ENCODE measurements at regions not wholly inside any gene's neighbourhood (a gene's known extent, or its start where the extent isn't known, plus 50 kb on each side); places are given as distances from the start of the nearest gene placed in this dataset.

DNA sequence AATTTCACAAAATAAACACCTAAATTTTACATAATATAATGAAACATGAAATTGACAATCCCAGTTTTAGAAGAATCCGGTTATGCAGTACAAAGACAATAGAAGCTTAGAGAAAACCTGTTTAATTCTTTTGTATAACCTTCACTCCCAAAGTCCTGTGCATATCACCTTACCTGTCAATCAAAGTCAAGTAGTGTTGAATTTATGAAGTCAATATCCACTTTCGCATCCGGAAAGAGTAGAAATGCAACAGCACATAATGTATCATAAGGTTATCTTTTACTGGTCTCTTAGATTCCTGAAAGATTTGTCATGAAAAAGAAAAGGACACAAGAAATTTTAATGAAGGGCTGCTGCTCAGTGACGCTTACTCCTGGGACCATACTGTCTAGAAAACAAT lies 1112.6 kb downstream of the PCDH9 start:
- Histone ChIP-seq H3K27ac (ENCODE audit: low read length) (no peak overlapping the region), H3K9me3 (ENCODE audit: control insufficient read depth, insufficient read depth, low read length) (no peaks in the 10 kb centered on the region), H3K36me3 (ENCODE audit: control insufficient read depth, insufficient read depth, low read length) (no peaks in the 10 kb centered on the region), H3K27me3 (ENCODE audit: control insufficient read depth, insufficient read depth, low read length) (no peaks in the 10 kb centered on the region), H3K4me1 (ENCODE audit: control insufficient read depth, insufficient read depth, low read length) (no peaks in the 10 kb centered on the region), H3K4me3 (ENCODE audit: low read length) (no peak overlapping the region)
- no CpG with 5 or more reads among the region's 4 CpGs for WGBS (ENCODE audit: insufficient coverage, insufficient read length)
- DNase-seq (ENCODE audit: low read depth, low spot score) = no peak

GRCh38 chr13:66113882-66114526 lies 1116.1 kb downstream of the PCDH9 start:
- no peak overlapping the region for H3K27ac ChIP-seq (ENCODE audit: low read length)
- no peaks in the 10 kb centered on the region for H3K27me3 ChIP-seq (ENCODE audit: control insufficient read depth, insufficient read depth, low read length)
- DNase-seq (ENCODE audit: low read depth, low spot score) = no peak
- H3K9me3 ChIP-seq (ENCODE audit: control insufficient read depth, insufficient read depth, low read length) = no peaks in the 10 kb centered on the region
- H3K4me3 ChIP-seq (ENCODE audit: low read length) = no peak overlapping the region
- H3K4me1 ChIP-seq (ENCODE audit: control insufficient read depth, insufficient read depth, low read length) = no peaks in the 10 kb centered on the region
- H3K36me3 ChIP-seq (ENCODE audit: control insufficient read depth, insufficient read depth, low read length) = no peaks in the 10 kb centered on the region
- no CpG with 5 or more reads among the region's 5 CpGs for WGBS (ENCODE audit: insufficient coverage, insufficient read length)

GRCh38 chr13:66111628-66112027 lies 1118.5 kb downstream of the PCDH9 start:
- DNase-seq (ENCODE audit: low read depth, low spot score) = no peak
- Histone ChIP-seq H3K9me3 (ENCODE audit: control insufficient read depth, insufficient read depth, low read length) (no peaks in the 10 kb centered on the region), H3K4me3 (ENCODE audit: low read length) (no peak overlapping the region), H3K36me3 (ENCODE audit: control insufficient read depth, insufficient read depth, low read length) (no peaks in the 10 kb centered on the region), H3K27me3 (ENCODE audit: control insufficient read depth, insufficient read depth, low read length) (no peaks in the 10 kb centered on the region), H3K27ac (ENCODE audit: low read length) (no peak overlapping the region), H3K4me1 (ENCODE audit: control insufficient read depth, insufficient read depth, low read length) (no peaks in the 10 kb centered on the region)

DNA sequence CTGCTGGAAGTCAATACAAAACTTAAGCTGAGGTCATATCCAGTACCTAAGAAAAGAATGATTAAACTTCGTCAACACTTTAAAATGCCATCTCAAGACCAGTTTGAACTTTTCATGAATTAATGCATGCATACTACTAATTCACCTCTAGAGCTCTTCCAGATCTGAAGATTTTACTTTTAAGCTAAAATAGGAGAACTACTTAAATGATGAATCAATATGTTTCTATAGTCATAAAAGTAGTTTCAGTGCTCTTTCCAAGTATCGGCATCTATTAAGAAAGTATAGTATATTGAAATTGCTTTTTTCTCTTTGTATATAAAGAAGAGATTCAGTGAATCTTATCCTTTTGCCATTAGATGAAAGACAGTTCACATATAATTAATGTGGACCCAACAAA lies 1123.9 kb downstream of the PCDH9 start:
- no peak overlapping the region for H3K27ac ChIP-seq (ENCODE audit: low read length)
- H3K36me3 ChIP-seq (ENCODE audit: control insufficient read depth, insufficient read depth, low read length) = no peaks in the 10 kb centered on the region
- H3K27me3 ChIP-seq (ENCODE audit: control insufficient read depth, insufficient read depth, low read length) = no peaks in the 10 kb centered on the region
- no peaks in the 10 kb centered on the region for H3K4me1 ChIP-seq (ENCODE audit: control insufficient read depth, insufficient read depth, low read length)
- H3K4me3 ChIP-seq (ENCODE audit: low read length) = no peak overlapping the region
- H3K9me3 ChIP-seq (ENCODE audit: control insufficient read depth, insufficient read depth, low read length) = no peaks in the 10 kb centered on the region
- WGBS (ENCODE audit: insufficient coverage, insufficient read length) = no CpG with 5 or more reads among the region's 2 CpGs
- DNase-seq (ENCODE audit: low read depth, low spot score) = no peak

DNA sequence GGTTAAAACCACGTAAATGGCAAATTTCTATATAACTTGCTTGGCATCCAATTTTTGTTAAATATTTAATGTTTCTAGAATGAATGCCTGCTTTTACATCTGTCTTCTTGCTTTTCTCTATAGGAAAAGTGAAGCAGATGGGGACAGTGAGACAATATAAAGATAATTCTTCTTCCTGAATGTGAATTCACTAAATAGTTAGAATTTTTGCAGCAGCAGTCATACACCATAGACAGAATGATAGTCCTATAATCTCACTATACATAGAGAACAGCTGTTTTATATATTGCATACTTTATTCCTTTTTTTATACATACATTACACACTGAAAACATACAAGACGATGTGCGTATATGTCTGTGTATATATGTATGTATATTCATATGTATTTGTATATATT lies 1127.3 kb downstream of the PCDH9 start:
- no peaks in the 10 kb centered on the region for H3K4me1 ChIP-seq (ENCODE audit: control insufficient read depth, insufficient read depth, low read length)
- no peaks in the 10 kb centered on the region for H3K9me3 ChIP-seq (ENCODE audit: control insufficient read depth, insufficient read depth, low read length)
- H3K36me3 ChIP-seq (ENCODE audit: control insufficient read depth, insufficient read depth, low read length) = no peaks in the 10 kb centered on the region
- no peaks in the 10 kb centered on the region for H3K27me3 ChIP-seq (ENCODE audit: control insufficient read depth, insufficient read depth, low read length)
- no peak overlapping the region for H3K27ac ChIP-seq (ENCODE audit: low read length)
- no peak for DNase-seq (ENCODE audit: low read depth, low spot score)
- no peak overlapping the region for H3K4me3 ChIP-seq (ENCODE audit: low read length)
- WGBS (ENCODE audit: insufficient coverage, insufficient read length) = no CpG with 5 or more reads among the region's 3 CpGs

DNA sequence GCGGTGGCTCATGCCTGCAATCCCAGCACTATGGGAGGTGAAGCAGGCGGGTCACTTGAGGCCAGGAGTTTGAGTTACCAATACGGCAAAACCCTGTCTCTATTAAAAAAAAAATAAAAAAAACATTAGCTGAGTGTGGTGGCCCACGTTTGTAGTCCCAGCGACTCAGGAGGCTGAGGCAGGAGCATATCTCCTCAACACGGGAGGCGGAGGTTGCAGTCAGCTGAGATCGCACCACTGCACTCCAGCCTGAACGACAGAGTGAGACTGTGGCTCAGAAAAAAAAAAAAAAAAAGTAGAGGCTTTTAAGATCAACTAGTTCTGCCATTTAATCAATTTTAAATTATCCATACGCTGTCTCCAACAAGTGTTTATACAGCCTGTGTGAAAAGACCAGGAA lies 1130.3 kb downstream of the PCDH9 start:
- no peak for DNase-seq (ENCODE audit: low read depth, low spot score)
- Histone ChIP-seq H3K36me3 (ENCODE audit: control insufficient read depth, insufficient read depth, low read length) (no peaks in the 10 kb centered on the region), H3K27ac (ENCODE audit: low read length) (no peak overlapping the region), H3K27me3 (ENCODE audit: control insufficient read depth, insufficient read depth, low read length) (no peaks in the 10 kb centered on the region), H3K4me3 (ENCODE audit: low read length) (no peak overlapping the region), H3K4me1 (ENCODE audit: control insufficient read depth, insufficient read depth, low read length) (no peaks in the 10 kb centered on the region), H3K9me3 (ENCODE audit: control insufficient read depth, insufficient read depth, low read length) (no peaks in the 10 kb centered on the region)
- WGBS (ENCODE audit: insufficient coverage, insufficient read length) = no CpG with 5 or more reads among the region's 10 CpGs

- Histone ChIP-seq H3K36me3 (ENCODE audit: control insufficient read depth, insufficient read depth, low read length) (no peaks in the 10 kb centered on the region), H3K27ac (ENCODE audit: low read length) (no peak overlapping the region), H3K27me3 (ENCODE audit: control insufficient read depth, insufficient read depth, low read length) (no peaks in the 10 kb centered on the region), H3K9me3 (ENCODE audit: control insufficient read depth, insufficient read depth, low read length) (no peaks in the 10 kb centered on the region), H3K4me1 (ENCODE audit: control insufficient read depth, insufficient read depth, low read length) (no peaks in the 10 kb centered on the region), H3K4me3 (ENCODE audit: low read length) (no peak overlapping the region)
- 100% methylated on average over 1 of the region's 3 CpGs for whole genome bisulfite sequencing (ENCODE audit: insufficient coverage, insufficient read length)
- DNase-seq (ENCODE audit: low read depth, low spot score) = no peak
Measured at GRCh38 chr13:66098931-66099628, 1131.1 kb downstream of the PCDH9 start.

- no peak overlapping the region for H3K27ac ChIP-seq (ENCODE audit: low read length)
- no peaks in the 10 kb centered on the region for H3K27me3 ChIP-seq (ENCODE audit: control insufficient read depth, insufficient read depth, low read length)
- no peaks in the 10 kb centered on the region for H3K4me1 ChIP-seq (ENCODE audit: control insufficient read depth, insufficient read depth, low read length)
- no peaks in the 10 kb centered on the region for H3K9me3 ChIP-seq (ENCODE audit: control insufficient read depth, insufficient read depth, low read length)
- no peak for DNase-seq (ENCODE audit: low read depth, low spot score)
- H3K36me3 ChIP-seq (ENCODE audit: control insufficient read depth, insufficient read depth, low read length) = no peaks in the 10 kb centered on the region
- no peak overlapping the region for H3K4me3 ChIP-seq (ENCODE audit: low read length)
- no CpG with 5 or more reads among the region's 1 CpG for WGBS (ENCODE audit: insufficient coverage, insufficient read length)
Measured at GRCh38 chr13:66089711-66090110, 1140.4 kb downstream of the PCDH9 start.

GRCh38 chr13:66087269-66087710 lies 1142.8 kb downstream of the PCDH9 start:
- no peaks in the 10 kb centered on the region for H3K4me1 ChIP-seq (ENCODE audit: control insufficient read depth, insufficient read depth, low read length)
- H3K27me3 ChIP-seq (ENCODE audit: control insufficient read depth, insufficient read depth, low read length) = no peaks in the 10 kb centered on the region
- H3K36me3 ChIP-seq (ENCODE audit: control insufficient read depth, insufficient read depth, low read length) = no peaks in the 10 kb centered on the region
- H3K27ac ChIP-seq (ENCODE audit: low read length) = no peak overlapping the region
- H3K4me3 ChIP-seq (ENCODE audit: low read length) = no peak overlapping the region
- no peak for DNase-seq (ENCODE audit: low read depth, low spot score)
- no peaks in the 10 kb centered on the region for H3K9me3 ChIP-seq (ENCODE audit: control insufficient read depth, insufficient read depth, low read length)
- no CpG with 5 or more reads among the region's 2 CpGs for WGBS (ENCODE audit: insufficient coverage, insufficient read length)

DNA sequence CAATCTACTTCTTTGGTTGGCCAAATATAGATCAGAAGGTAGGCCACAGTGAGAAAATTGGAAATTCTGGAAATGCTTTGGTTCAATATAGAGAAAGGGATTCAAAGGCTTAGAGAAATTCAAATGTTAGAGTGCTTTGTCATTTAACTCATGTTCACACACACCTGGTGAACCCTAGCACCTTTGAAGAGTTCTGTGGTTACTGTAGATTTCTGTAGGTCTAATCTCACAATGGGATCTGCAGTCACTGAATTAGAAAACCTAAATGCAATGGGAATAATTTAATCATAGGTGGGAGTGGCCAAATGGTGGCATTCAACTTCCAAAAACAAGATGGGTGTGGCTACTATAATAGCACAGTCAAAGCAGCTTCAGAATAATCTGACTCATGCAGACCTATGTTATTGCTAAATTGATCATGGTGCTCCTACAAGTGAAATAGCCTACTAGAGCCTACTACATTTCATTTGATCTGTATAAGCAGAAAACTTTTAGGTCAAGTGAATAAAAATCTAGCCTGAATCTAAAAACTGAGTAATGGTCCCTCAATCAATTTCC lies 1152.9 kb downstream of the PCDH9 start:
- Histone ChIP-seq H3K9me3 (ENCODE audit: control insufficient read depth, insufficient read depth, low read length) (no peaks in the 10 kb centered on the region), H3K27me3 (ENCODE audit: control insufficient read depth, insufficient read depth, low read length) (no peaks in the 10 kb centered on the region), H3K4me3 (ENCODE audit: low read length) (no peak overlapping the region), H3K4me1 (ENCODE audit: control insufficient read depth, insufficient read depth, low read length) (no peaks in the 10 kb centered on the region), H3K36me3 (ENCODE audit: control insufficient read depth, insufficient read depth, low read length) (no peaks in the 10 kb centered on the region), H3K27ac (ENCODE audit: low read length) (no peak overlapping the region)
- no peak for DNase-seq (ENCODE audit: low read depth, low spot score)

GRCh38 chr13:66076417-66076816 lies 1153.7 kb downstream of the PCDH9 start:
- no CpG with 5 or more reads among the region's 3 CpGs for WGBS (ENCODE audit: insufficient coverage, insufficient read length)
- no peaks in the 10 kb centered on the region for H3K9me3 ChIP-seq (ENCODE audit: control insufficient read depth, insufficient read depth, low read length)
- H3K36me3 ChIP-seq (ENCODE audit: control insufficient read depth, insufficient read depth, low read length) = no peaks in the 10 kb centered on the region
- DNase-seq (ENCODE audit: low read depth, low spot score) = no peak
- no peak overlapping the region for H3K4me3 ChIP-seq (ENCODE audit: low read length)
- no peaks in the 10 kb centered on the region for H3K27me3 ChIP-seq (ENCODE audit: control insufficient read depth, insufficient read depth, low read length)
- no peaks in the 10 kb centered on the region for H3K4me1 ChIP-seq (ENCODE audit: control insufficient read depth, insufficient read depth, low read length)
- no peak overlapping the region for H3K27ac ChIP-seq (ENCODE audit: low read length)

Data from iPS DF 6.9 (cell line).